ENCODE measurements at regions not wholly inside any gene's neighbourhood (a gene's known extent, or its start where the extent isn't known, plus 50 kb on each side); places are given as distances from the start of the nearest gene placed in this dataset.

GRCh38 chr18:10111191-10111590 lies 197.4 kb downstream of the VAPA start:
- no peak for TF ChIP-seq EZH2 (IDR thresholded peaks at IDR 0.05; ENCODE audit: low read length)
- TF ChIP-seq CTCF (optimal IDR thresholded peaks at IDR 0.05 in 1 of 3, IDR thresholded peaks at IDR 0.05 in 1 of 3, conservative IDR thresholded peaks at IDR 0.05 in 1 of 3; ENCODE audit: extremely low read depth in 1 of 3, insufficient read depth in 2 of 3, low read length in 3 of 3) = no peak
- no peaks in the 10 kb centered on the region for H3K27me3 ChIP-seq (ENCODE audit: control insufficient read depth, extremely low read depth, insufficient read depth, low read length)
- H3K4me2 ChIP-seq (ENCODE audit: control insufficient read depth, extremely low read depth, insufficient read depth, low read depth, low read length) = no peak overlapping the region
- DNase-seq (ENCODE audit: low read depth, low spot score) (no peak), FAIRE-seq (no peak)
- no peaks in the 10 kb centered on the region for H3K9me1 ChIP-seq (ENCODE audit: control insufficient read depth, extremely low read depth, insufficient read depth, low read length)
- H4K20me1 ChIP-seq (ENCODE audit: control insufficient read depth, extremely low read depth, insufficient read depth, low read length) = no peaks in the 10 kb centered on the region
- H3K9ac ChIP-seq (ENCODE audit: control insufficient read depth, extremely low read depth, insufficient read depth, low read length) = no peak overlapping the region
- no peaks in the 10 kb centered on the region for H3K79me2 ChIP-seq (ENCODE audit: control insufficient read depth, insufficient read depth, low read length)
- no peak overlapping the region for H3K4me3 ChIP-seq (ENCODE audit: control insufficient read depth in 2 of 3, extremely low read depth in 1 of 3, insufficient read depth in 2 of 3, low read depth in 1 of 3, low read length in 3 of 3)
- dilution Hi-C loops (cut with MboI; ENCODE audit: extremely low pct_ligation_motif_present, low sequenced_read_pairs) = no loop called here
- no peak overlapping the region for H3K27ac ChIP-seq (ENCODE audit: control insufficient read depth, insufficient read depth, low read length)
- H2AFZ ChIP-seq (ENCODE audit: control insufficient read depth, low read length) = no peak overlapping the region
- no peaks in the 10 kb centered on the region for H3K4me1 ChIP-seq (ENCODE audit: control insufficient read depth, extremely low read depth, insufficient read depth, low read length)
- H3K36me3 ChIP-seq (ENCODE audit: control insufficient read depth in 2 of 2, extremely low read depth in 1 of 2, insufficient read depth in 2 of 2, low read length in 2 of 2) = no peaks in the 10 kb centered on the region
- H3K9me3 ChIP-seq (ENCODE audit: control insufficient read depth, low read depth, low read length) = no peaks in the 10 kb centered on the region

GRCh38 chr18:10111944-10112343 lies 198.1 kb downstream of the VAPA start:
- no peak overlapping the region for H3K9ac ChIP-seq (ENCODE audit: control insufficient read depth, extremely low read depth, insufficient read depth, low read length)
- no peak overlapping the region for H3K4me2 ChIP-seq (ENCODE audit: control insufficient read depth, extremely low read depth, insufficient read depth, low read depth, low read length)
- H3K9me3 ChIP-seq (ENCODE audit: control insufficient read depth, low read depth, low read length) = no peaks in the 10 kb centered on the region
- no peak overlapping the region for H2AFZ ChIP-seq (ENCODE audit: control insufficient read depth, low read length)
- H4K20me1 ChIP-seq (ENCODE audit: control insufficient read depth, extremely low read depth, insufficient read depth, low read length) = no peaks in the 10 kb centered on the region
- dilution Hi-C loops (cut with MboI; ENCODE audit: extremely low pct_ligation_motif_present, low sequenced_read_pairs) = no loop called here
- H3K27me3 ChIP-seq (ENCODE audit: control insufficient read depth, extremely low read depth, insufficient read depth, low read length) = no peaks in the 10 kb centered on the region
- no peak overlapping the region for H3K27ac ChIP-seq (ENCODE audit: control insufficient read depth, insufficient read depth, low read length)
- H3K4me3 ChIP-seq (ENCODE audit: control insufficient read depth in 2 of 3, extremely low read depth in 1 of 3, insufficient read depth in 2 of 3, low read depth in 1 of 3, low read length in 3 of 3) = no peak overlapping the region
- H3K79me2 ChIP-seq (ENCODE audit: control insufficient read depth, insufficient read depth, low read length) = no peaks in the 10 kb centered on the region
- no peaks in the 10 kb centered on the region for H3K36me3 ChIP-seq (ENCODE audit: control insufficient read depth in 2 of 2, extremely low read depth in 1 of 2, insufficient read depth in 2 of 2, low read length in 2 of 2)
- no peaks in the 10 kb centered on the region for H3K4me1 ChIP-seq (ENCODE audit: control insufficient read depth, extremely low read depth, insufficient read depth, low read length)
- TF ChIP-seq EZH2 (IDR thresholded peaks at IDR 0.05; ENCODE audit: low read length) (no peak), CTCF (optimal IDR thresholded peaks at IDR 0.05 in 1 of 3, IDR thresholded peaks at IDR 0.05 in 1 of 3, conservative IDR thresholded peaks at IDR 0.05 in 1 of 3; ENCODE audit: extremely low read depth in 1 of 3, insufficient read depth in 2 of 3, low read length in 3 of 3) (no peak)
- DNase-seq (ENCODE audit: low read depth, low spot score) (no peak), FAIRE-seq (no peak)
- H3K9me1 ChIP-seq (ENCODE audit: control insufficient read depth, extremely low read depth, insufficient read depth, low read length) = no peaks in the 10 kb centered on the region

All from keratinocyte (primary cell).